OCI-LY3 (cell line): ENCODE measurements at regions not wholly inside any gene's neighbourhood (a gene's known extent, or its start where the extent isn't known, plus 50 kb on each side); places are given as distances from the start of the nearest gene placed in this dataset.

Experiments used
- H2AFZ ChIP-seq: fragments of 200-600, 300-600 bp; shearing (Covaris generic); 2 replicates; pipeline ENCODE4 v1.6.0; 2014; ENCODE audit warnings: antibody characterized with exemption, low read depth, low read length
- H3K27ac ChIP-seq: fragments of 200-600, 300-600 bp; sonication (generic); 2 replicates; pipeline ENCODE4 v1.5.1; 2014; ENCODE audit warnings: mild to moderate bottlenecking, low read length, moderate library complexity, mixed read lengths
- H3K27me3 ChIP-seq: fragments of 200-600, 300-600 bp; sonication (generic); 2 replicates; pipeline ENCODE4 v1.6.1; 2014; ENCODE audit warnings: low read depth, low read length, mixed read lengths
- H3K36me3 ChIP-seq: fragments of 200-600, 300-600 bp; sonication (generic); replicated peaks from 2 replicates; pipeline ENCODE3; 2014; ENCODE audit warnings: low read depth, low read length, mixed read lengths
- H3K4me1 ChIP-seq: fragments of 300-600, 200-600 bp; sonication (generic); 2 replicates; pipeline ENCODE4 v1.6.1; 2014; ENCODE audit warnings: low read length, mixed read lengths
- H3K4me2 ChIP-seq: fragments of 200-600, 300-600 bp; sonication (generic); 2 replicates; pipeline ENCODE4 v1.6.1; 2014; ENCODE audit warnings: low read length, mixed read lengths
- H3K4me3 ChIP-seq: fragments of 300-600, 200-600 bp; sonication (generic); 2 replicates; pipeline ENCODE4 v1.5.1; 2014; ENCODE audit warnings: antibody characterized with exemption, mild to moderate bottlenecking, low read length, moderate library complexity
- H3K79me2 ChIP-seq: fragments of 300-600, 200-600 bp; shearing (Covaris generic); 2 replicates; pipeline ENCODE4 v1.6.1; 2014; ENCODE audit warnings: mild to moderate bottlenecking, low read length, mixed read lengths
- H3K9ac ChIP-seq: fragments of 300-600, 200-600 bp; shearing (Covaris generic); 2 replicates; pipeline ENCODE4 v1.6.0; 2014; ENCODE audit warnings: mild to moderate bottlenecking, low read length, moderate library complexity
- H3K9me3 ChIP-seq: fragments of 200-600, 300-600 bp; shearing (Covaris generic); 2 replicates; pipeline ENCODE4 v1.6.1; 2014; ENCODE audit warnings: low read length, mixed read lengths; ENCODE audit not compliant: insufficient read depth
- H4K20me1 ChIP-seq: fragments of 200-600, 300-600 bp; sonication (generic); 2 replicates; pipeline ENCODE4 v1.6.1; 2016; ENCODE audit warnings: low read length, mixed read lengths; ENCODE audit not compliant: insufficient read depth
- CTCF ChIP-seq: fragments of 200-600, 300-600 bp; sonication (generic); IDR thresholded peaks from 2 replicates; pipeline ENCODE4 v1.5.1; 2014; ENCODE audit warnings: antibody characterized with exemption, low read length, low read depth
- EZH2phosphoT487 ChIP-seq: fragments of 200-600 bp; shearing (Covaris generic); IDR thresholded peaks from 2 replicates; pipeline ENCODE4 v1.6.1; 2018; ENCODE audit warnings: antibody characterized with exemption, mixed run types, low read depth

GRCh38 chr15:46034755-46035154, 399.9 kb downstream of the SQOR start:
- no peaks in the 10 kb centered on the region for H3K27me3 ChIP-seq
- no peaks in the 10 kb centered on the region for H3K79me2 ChIP-seq
- no peaks in the 10 kb centered on the region for H3K36me3 ChIP-seq
- no peak overlapping the region for H2AFZ ChIP-seq
- H3K9ac ChIP-seq = no peak overlapping the region
- H3K4me2 ChIP-seq = no peak overlapping the region
- no peaks in the 10 kb centered on the region for H4K20me1 ChIP-seq
- no peaks in the 10 kb centered on the region for H3K9me3 ChIP-seq
- H3K4me1 ChIP-seq = no peaks in the 10 kb centered on the region
- H3K4me3 ChIP-seq = no peak overlapping the region
- no peak for TF ChIP-seq CTCF
- no peak for TF ChIP-seq EZH2phosphoT487
- H3K27ac ChIP-seq = no peak overlapping the region

- H3K27ac ChIP-seq = no peak overlapping the region
- H3K4me2 ChIP-seq = no peak overlapping the region
- no peaks in the 10 kb centered on the region for H3K27me3 ChIP-seq
- no peaks in the 10 kb centered on the region for H3K79me2 ChIP-seq
- H3K4me3 ChIP-seq = no peak overlapping the region
- no peaks in the 10 kb centered on the region for H3K36me3 ChIP-seq
- no peak for TF ChIP-seq CTCF
- TF ChIP-seq EZH2phosphoT487 = no peak
- H2AFZ ChIP-seq = no peak overlapping the region
- no peaks in the 10 kb centered on the region for H3K4me1 ChIP-seq
- H3K9ac ChIP-seq = no peak overlapping the region
- H4K20me1 ChIP-seq = no peaks in the 10 kb centered on the region
- no peaks in the 10 kb centered on the region for H3K9me3 ChIP-seq
Measured at GRCh38 chr15:46039703-46040102, 404.9 kb downstream of the SQOR start.

- H3K4me3 ChIP-seq = no peak overlapping the region
- no peak for TF ChIP-seq EZH2phosphoT487
- no peak for TF ChIP-seq CTCF
- H3K4me2 ChIP-seq = no peak overlapping the region
- H3K36me3 ChIP-seq = no peaks in the 10 kb centered on the region
- H3K4me1 ChIP-seq = no peaks in the 10 kb centered on the region
- no peak overlapping the region for H3K9ac ChIP-seq
- H3K79me2 ChIP-seq = no peaks in the 10 kb centered on the region
- no peak overlapping the region for H2AFZ ChIP-seq
- no peaks in the 10 kb centered on the region for H4K20me1 ChIP-seq
- H3K9me3 ChIP-seq = no peaks in the 10 kb centered on the region
- H3K27me3 ChIP-seq = no peaks in the 10 kb centered on the region
- H3K27ac ChIP-seq = no peak overlapping the region
Measured at GRCh38 chr15:46041905-46042304, 407.1 kb downstream of the SQOR start.

- H3K4me1 ChIP-seq = no peaks in the 10 kb centered on the region
- H3K27me3 ChIP-seq = no peaks in the 10 kb centered on the region
- no peaks in the 10 kb centered on the region for H3K36me3 ChIP-seq
- no peaks in the 10 kb centered on the region for H4K20me1 ChIP-seq
- no peak overlapping the region for H3K4me3 ChIP-seq
- H3K9me3 ChIP-seq = no peaks in the 10 kb centered on the region
- no peaks in the 10 kb centered on the region for H3K79me2 ChIP-seq
- no peak overlapping the region for H2AFZ ChIP-seq
- no peak overlapping the region for H3K9ac ChIP-seq
- no peak overlapping the region for H3K27ac ChIP-seq
- TF ChIP-seq EZH2phosphoT487 (no peak), CTCF (no peak)
- no peak overlapping the region for H3K4me2 ChIP-seq
Measured at GRCh38 chr15:46059921-46060594, 425.2 kb downstream of the SQOR start.
